Kidney (tissue), 13 donors: ENCODE measurements at regions not wholly inside any gene's neighbourhood (a gene's known extent, or its start where the extent isn't known, plus 50 kb on each side); places are given as distances from the start of the nearest gene placed in this dataset.

Source experiments
- DNase-seq, 5 donors: peaks; one replicate each; pipeline ENCODE4 v3.0.0-alpha.2; 2013 to 2020
- FAIRE-seq: peaks from 2 replicates; lab custom pipeline; 2012; peaks lifted over from hg19 to GRCh38; lab: Jason Lieb, UNC
- H3K27ac ChIP-seq, 2 donors: one replicate each; pipeline ENCODE4 v1.7.0; 2013; ENCODE audit warnings: low read depth in 2 of 2, low read length in 2 of 2, inconsistent platforms in 1 of 2
- H3K27me3 ChIP-seq: one replicate; pipeline ENCODE4 v1.7.1; 2013; ENCODE audit warnings: low read length, inconsistent platforms; ENCODE audit not compliant: control insufficient read depth, insufficient read depth
- H3K36me3 ChIP-seq, 3 donors: one replicate each; pipeline versions ENCODE4 v1.7.0 to v1.7.1; 2013; ENCODE audit warnings: low read length in 3 of 3, control low read depth in 1 of 3, inconsistent platforms in 1 of 3; ENCODE audit not compliant: insufficient read depth in 3 of 3, control insufficient read depth in 2 of 3
- H3K4me1 ChIP-seq, 3 donors: one replicate each; pipeline versions ENCODE4 v1.7.0 to v1.7.1; 2013; ENCODE audit warnings: low read length in 3 of 3, inconsistent platforms in 1 of 3, low read depth in 1 of 3; ENCODE audit not compliant: control insufficient read depth in 2 of 3, insufficient read depth in 2 of 3
- H3K4me3 ChIP-seq, 3 donors: one replicate each; pipeline versions ENCODE4 v1.7.0 to v1.8.1; 2013; ENCODE audit warnings: low read length in 3 of 3, control low read depth in 1 of 3, inconsistent platforms in 1 of 3
- H3K9ac ChIP-seq, 3 donors: one replicate each; pipeline versions ENCODE4 v1.7.0 to v1.7.1; 2013; ENCODE audit warnings: low read length in 3 of 3, control low read depth in 1 of 3, inconsistent platforms in 1 of 3
- H3K9me3 ChIP-seq, 3 donors: one replicate each; pipeline versions ENCODE4 v1.7.0 to v1.7.1; 2013; ENCODE audit warnings: low read length in 3 of 3, control low read depth in 1 of 3, inconsistent platforms in 1 of 3; ENCODE audit not compliant: control insufficient read depth in 2 of 3, insufficient read depth in 1 of 3
- intact Hi-C: fragments of 100-400 bp; cut with DNase I; formaldehyde crosslinking; loops from one replicate; pipeline ENCODE4 v1.11.1; 2022
- TF ChIP-seq, protein P1 (sequence below): IDR thresholded peaks from 3 replicates; pipeline ENCODE4 v1.5.1; 2012; ENCODE audit warnings: mild to moderate bottlenecking, moderate library complexity, borderline replicate concordance; ENCODE audit not compliant: insufficient read depth; ENCODE audit errors: extremely low read depth
- donor health status: control.
- donor health status: control.
- donor health status: control.
- donor health status: control.
- donor health status: control.
- donor health status: DM: yes; HTN: yes; CAD: no.
- donor health status: Normal renal cell carcinoma (clear cell type).

DNA sequence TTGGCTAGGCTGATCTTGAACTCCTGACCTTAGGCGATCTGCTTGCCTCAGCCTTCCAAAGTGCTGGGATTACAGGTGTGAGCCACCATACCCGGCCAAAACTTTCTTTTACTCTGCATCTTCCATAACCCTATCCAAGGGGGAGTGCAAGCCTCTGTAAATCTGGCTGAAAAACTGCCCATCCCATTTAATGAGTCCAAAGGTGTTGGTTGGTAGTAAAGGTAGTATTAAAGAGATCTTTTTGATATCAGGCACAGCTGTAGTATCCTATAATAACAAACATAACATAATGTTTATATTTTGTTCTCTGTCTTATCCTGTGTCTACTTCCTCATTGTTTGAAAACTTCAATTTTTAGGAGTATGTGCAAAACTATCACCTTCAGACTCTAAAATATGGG is 559.8 kb upstream of the ATXN8OS start:
- DNase-seq (no peak), FAIRE-seq (no peak)
- H3K9ac ChIP-seq = no peak overlapping the region
- H3K27ac ChIP-seq = no peak overlapping the region
- H3K9me3 ChIP-seq = no peaks in the 10 kb centered on the region
- TF ChIP-seq, protein P1, sequence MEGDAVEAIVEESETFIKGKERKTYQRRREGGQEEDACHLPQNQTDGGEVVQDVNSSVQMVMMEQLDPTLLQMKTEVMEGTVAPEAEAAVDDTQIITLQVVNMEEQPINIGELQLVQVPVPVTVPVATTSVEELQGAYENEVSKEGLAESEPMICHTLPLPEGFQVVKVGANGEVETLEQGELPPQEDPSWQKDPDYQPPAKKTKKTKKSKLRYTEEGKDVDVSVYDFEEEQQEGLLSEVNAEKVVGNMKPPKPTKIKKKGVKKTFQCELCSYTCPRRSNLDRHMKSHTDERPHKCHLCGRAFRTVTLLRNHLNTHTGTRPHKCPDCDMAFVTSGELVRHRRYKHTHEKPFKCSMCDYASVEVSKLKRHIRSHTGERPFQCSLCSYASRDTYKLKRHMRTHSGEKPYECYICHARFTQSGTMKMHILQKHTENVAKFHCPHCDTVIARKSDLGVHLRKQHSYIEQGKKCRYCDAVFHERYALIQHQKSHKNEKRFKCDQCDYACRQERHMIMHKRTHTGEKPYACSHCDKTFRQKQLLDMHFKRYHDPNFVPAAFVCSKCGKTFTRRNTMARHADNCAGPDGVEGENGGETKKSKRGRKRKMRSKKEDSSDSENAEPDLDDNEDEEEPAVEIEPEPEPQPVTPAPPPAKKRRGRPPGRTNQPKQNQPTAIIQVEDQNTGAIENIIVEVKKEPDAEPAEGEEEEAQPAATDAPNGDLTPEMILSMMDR = no peak
- H3K4me3 ChIP-seq = no peak overlapping the region
- intact Hi-C loops = loop anchor here (10.0 kb wide), 1 partner anchor 993 kb away; no protein-coding TSS in a partner anchor
- H3K4me1 ChIP-seq = no peaks in the 10 kb centered on the region
- H3K27me3 ChIP-seq = no peaks in the 10 kb centered on the region
- H3K36me3 ChIP-seq = no peaks in the 10 kb centered on the region

- DNase-seq (peak in 2 of 5 donors; percentile 15 to 26), FAIRE-seq (no peak)
- Histone ChIP-seq H3K27me3 (no peaks in the 10 kb centered on the region), H3K36me3 (no peaks in the 10 kb centered on the region), H3K4me3 (no peak overlapping the region), H3K9me3 (no peaks in the 10 kb centered on the region), H3K27ac (no peak overlapping the region), H3K9ac (no peak overlapping the region), H3K4me1 (no peaks in the 10 kb centered on the region)
- intact Hi-C loops = loop anchor here (10.0 kb wide), 1 partner anchor 991 kb away; no protein-coding TSS in a partner anchor
- TF ChIP-seq, protein P1 = no peak
These were observed 562.1 kb upstream of the ATXN8OS start for GRCh38 chr13:69545551-69545950.

- H3K9ac ChIP-seq = no peak overlapping the region
- TF ChIP-seq, protein P1 = peak; percentile 15
- H3K27ac ChIP-seq = no peak overlapping the region
- peak in 2 of 5 donors; percentile 19 to 30 for DNase-seq
- H3K4me3 ChIP-seq = no peak overlapping the region
- no peaks in the 10 kb centered on the region for H3K27me3 ChIP-seq
- no peaks in the 10 kb centered on the region for H3K4me1 ChIP-seq
- no peak for FAIRE-seq
- intact Hi-C loops = no loop called here
- H3K36me3 ChIP-seq = no peaks in the 10 kb centered on the region
- H3K9me3 ChIP-seq = no peaks in the 10 kb centered on the region
These were observed 583.0 kb upstream of the ATXN8OS start for GRCh38 chr13:69524459-69525150.

DNA sequence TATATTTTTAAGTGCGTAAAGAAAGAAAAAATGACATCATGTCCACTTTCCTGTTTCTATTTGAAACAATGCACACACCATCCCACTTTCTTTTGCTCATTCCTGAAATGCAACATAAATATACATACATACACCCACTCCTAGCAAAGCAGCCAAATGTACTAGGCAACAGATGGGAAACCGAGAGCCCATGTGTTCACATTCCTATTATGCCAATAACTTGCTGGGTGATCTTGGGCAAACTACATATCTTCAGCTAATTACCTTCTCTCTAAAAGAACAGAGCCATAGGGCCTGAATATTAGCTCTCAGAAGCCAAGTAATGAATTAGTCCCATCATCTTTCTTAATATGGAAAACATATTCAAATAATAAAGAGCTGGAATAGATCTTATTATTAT is 610.6 kb upstream of the ATXN8OS start:
- Histone ChIP-seq H3K27me3 (no peaks in the 10 kb centered on the region), H3K36me3 (no peaks in the 10 kb centered on the region), H3K4me1 (no peaks in the 10 kb centered on the region), H3K4me3 (no peak overlapping the region), H3K9me3 (no peaks in the 10 kb centered on the region), H3K9ac (no peak overlapping the region), H3K27ac (no peak overlapping the region)
- FAIRE-seq = no peak
- DNase-seq = no peak
- intact Hi-C loops = no loop called here
- TF ChIP-seq, protein P1 = no peak
